ENCODE measurements at regions not wholly inside any gene's neighbourhood (a gene's known extent, or its start where the extent isn't known, plus 50 kb on each side); places are given as distances from the start of the nearest gene placed in this dataset.

DNA sequence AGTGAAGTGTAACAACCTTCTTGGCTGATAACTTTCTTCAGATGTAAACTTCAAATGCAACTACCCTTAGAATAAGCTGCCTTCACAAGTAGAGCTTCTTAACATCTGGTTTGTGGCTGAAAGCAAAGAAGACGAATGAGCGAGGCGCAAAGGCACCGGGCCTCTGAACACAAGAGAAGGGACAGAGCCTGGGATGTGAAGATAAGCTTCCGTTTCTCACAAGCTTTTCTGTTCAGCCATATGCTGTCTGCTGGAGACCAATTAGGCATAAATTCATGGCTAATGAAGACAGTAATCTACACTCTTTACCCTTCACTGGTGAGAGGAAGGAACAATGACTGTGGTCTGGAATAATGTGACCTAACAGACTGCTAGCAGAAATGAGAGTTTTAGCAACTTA is 195.2 kb downstream of the ATXN7L3B start:
- Histone ChIP-seq H3K27ac (ENCODE audit: extremely low read length, insufficient read depth, low read length) (no peak overlapping the region), H3K36me3 (replicated peaks in 1 of 2; ENCODE audit: control insufficient read depth in 1 of 2, insufficient read depth in 2 of 2, low read length in 2 of 2) (no peaks in the 10 kb centered on the region), H3K9me3 (ENCODE audit: low read length) (no peaks in the 10 kb centered on the region), H4K20me1 (ENCODE audit: insufficient read depth, low read length) (no peaks in the 10 kb centered on the region), H3K27me3 (ENCODE audit: control insufficient read depth in 1 of 2, insufficient read depth in 2 of 2, low read length in 2 of 2) (no peaks in the 10 kb centered on the region; a peak in 1 of 5 replicates), H3K4me3 (replicated peaks in 1 of 3; ENCODE audit: insufficient read depth in 1 of 3, low read depth in 2 of 3, low read length in 3 of 3) (no peak overlapping the region), H3K4me2 (ENCODE audit: low read depth, low read length) (no peak overlapping the region), H3K4me1 (ENCODE audit: insufficient read depth, low read length) (no peaks in the 10 kb centered on the region), H3K9ac (ENCODE audit: insufficient read depth, low read depth, low read length) (no peak overlapping the region), H2AFZ (ENCODE audit: low read length) (no peak overlapping the region), H3K79me2 (ENCODE audit: insufficient read depth, low read length) (no peaks in the 10 kb centered on the region)
- ATAC-seq (no peak), FAIRE-seq (no peak), DNase-seq (ENCODE audit: low spot score) (no peak)
- intact Hi-C loops (cut with micrococcal nuclease; ENCODE audit: unreplicated experiment) (no loop called here), in situ Hi-C loops (cut with HindIII; ENCODE audit: extremely low pct_ligation_motif_present, low pct_unique_long_range_greater_than_20kb) (no loop called here)
- ChIA-PET CTCF (ENCODE audit: low intra/inter-chr PET ratio, low total read pairs) (no interaction called here), POLR2A (no interaction called here)
- BruUV-seq (replicated peaks) = no TSS peak
- 5% methylated on average over 5 of the region's 5 CpGs for WGBS (ENCODE audit: low lambda C conversion rate)
- TF ChIP-seq, protein P1, sequence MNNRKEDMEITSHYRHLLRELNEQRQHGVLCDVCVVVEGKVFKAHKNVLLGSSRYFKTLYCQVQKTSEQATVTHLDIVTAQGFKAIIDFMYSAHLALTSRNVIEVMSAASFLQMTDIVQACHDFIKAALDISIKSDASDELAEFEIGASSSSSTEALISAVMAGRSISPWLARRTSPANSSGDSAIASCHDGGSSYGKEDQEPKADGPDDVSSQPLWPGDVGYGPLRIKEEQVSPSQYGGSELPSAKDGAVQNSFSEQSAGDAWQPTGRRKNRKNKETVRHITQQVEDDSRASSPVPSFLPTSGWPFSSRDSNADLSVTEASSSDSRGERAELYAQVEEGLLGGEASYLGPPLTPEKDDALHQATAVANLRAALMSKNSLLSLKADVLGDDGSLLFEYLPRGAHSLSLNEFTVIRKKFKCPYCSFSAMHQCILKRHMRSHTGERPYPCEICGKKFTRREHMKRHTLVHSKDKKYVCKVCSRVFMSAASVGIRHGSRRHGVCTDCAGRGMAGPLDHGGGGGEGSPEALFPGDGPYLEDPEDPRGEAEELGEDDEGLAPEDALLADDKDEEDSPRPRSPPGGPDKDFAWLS (CRISPR knock-in tag; IDR thresholded peaks at IDR 0.05; ENCODE audit: borderline replicate concordance) = no peak
- TF ChIP-seq, protein P2, sequence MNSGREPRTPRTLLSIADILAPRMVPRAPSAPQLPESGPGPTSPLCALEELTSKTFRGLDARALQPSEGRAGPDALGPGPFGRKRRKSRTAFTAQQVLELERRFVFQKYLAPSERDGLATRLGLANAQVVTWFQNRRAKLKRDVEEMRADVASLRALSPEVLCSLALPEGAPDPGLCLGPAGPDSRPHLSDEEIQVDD (CRISPR knock-in tag; IDR thresholded peaks at IDR 0.05; ENCODE audit: borderline replicate concordance) = no peak
- no peak for TF ChIP-seq REPIN1 (CRISPR knock-in tag; IDR thresholded peaks at IDR 0.05; ENCODE audit: borderline replicate concordance, low read depth)
- TF ChIP-seq TOPORS (CRISPR knock-in tag; IDR thresholded peaks at IDR 0.05) = no peak
- no peak for TF ChIP-seq BRCA1 (CRISPR knock-in tag; IDR thresholded peaks at IDR 0.05)
- no peak for TF ChIP-seq ZNF550 (CRISPR knock-in tag; IDR thresholded peaks at IDR 0.05; ENCODE audit: borderline replicate concordance)
- no peak for TF ChIP-seq NBN (conservative IDR thresholded peaks at IDR 0.05)
- TF ChIP-seq SIX1 (CRISPR knock-in tag; IDR thresholded peaks at IDR 0.05; ENCODE audit: borderline replicate concordance) = no peak
- TF ChIP-seq TCF12 (IDR thresholded peaks at IDR 0.05) = no peak
- TF ChIP-seq TCF12 (CRISPR knock-in tag; IDR thresholded peaks at IDR 0.05) = no peak
- TF ChIP-seq, protein P3, sequence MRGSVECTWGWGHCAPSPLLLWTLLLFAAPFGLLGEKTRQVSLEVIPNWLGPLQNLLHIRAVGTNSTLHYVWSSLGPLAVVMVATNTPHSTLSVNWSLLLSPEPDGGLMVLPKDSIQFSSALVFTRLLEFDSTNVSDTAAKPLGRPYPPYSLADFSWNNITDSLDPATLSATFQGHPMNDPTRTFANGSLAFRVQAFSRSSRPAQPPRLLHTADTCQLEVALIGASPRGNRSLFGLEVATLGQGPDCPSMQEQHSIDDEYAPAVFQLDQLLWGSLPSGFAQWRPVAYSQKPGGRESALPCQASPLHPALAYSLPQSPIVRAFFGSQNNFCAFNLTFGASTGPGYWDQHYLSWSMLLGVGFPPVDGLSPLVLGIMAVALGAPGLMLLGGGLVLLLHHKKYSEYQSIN (CRISPR knock-in tag; IDR thresholded peaks at IDR 0.05; ENCODE audit: borderline replicate concordance) = no peak
- TF ChIP-seq, protein P4, sequence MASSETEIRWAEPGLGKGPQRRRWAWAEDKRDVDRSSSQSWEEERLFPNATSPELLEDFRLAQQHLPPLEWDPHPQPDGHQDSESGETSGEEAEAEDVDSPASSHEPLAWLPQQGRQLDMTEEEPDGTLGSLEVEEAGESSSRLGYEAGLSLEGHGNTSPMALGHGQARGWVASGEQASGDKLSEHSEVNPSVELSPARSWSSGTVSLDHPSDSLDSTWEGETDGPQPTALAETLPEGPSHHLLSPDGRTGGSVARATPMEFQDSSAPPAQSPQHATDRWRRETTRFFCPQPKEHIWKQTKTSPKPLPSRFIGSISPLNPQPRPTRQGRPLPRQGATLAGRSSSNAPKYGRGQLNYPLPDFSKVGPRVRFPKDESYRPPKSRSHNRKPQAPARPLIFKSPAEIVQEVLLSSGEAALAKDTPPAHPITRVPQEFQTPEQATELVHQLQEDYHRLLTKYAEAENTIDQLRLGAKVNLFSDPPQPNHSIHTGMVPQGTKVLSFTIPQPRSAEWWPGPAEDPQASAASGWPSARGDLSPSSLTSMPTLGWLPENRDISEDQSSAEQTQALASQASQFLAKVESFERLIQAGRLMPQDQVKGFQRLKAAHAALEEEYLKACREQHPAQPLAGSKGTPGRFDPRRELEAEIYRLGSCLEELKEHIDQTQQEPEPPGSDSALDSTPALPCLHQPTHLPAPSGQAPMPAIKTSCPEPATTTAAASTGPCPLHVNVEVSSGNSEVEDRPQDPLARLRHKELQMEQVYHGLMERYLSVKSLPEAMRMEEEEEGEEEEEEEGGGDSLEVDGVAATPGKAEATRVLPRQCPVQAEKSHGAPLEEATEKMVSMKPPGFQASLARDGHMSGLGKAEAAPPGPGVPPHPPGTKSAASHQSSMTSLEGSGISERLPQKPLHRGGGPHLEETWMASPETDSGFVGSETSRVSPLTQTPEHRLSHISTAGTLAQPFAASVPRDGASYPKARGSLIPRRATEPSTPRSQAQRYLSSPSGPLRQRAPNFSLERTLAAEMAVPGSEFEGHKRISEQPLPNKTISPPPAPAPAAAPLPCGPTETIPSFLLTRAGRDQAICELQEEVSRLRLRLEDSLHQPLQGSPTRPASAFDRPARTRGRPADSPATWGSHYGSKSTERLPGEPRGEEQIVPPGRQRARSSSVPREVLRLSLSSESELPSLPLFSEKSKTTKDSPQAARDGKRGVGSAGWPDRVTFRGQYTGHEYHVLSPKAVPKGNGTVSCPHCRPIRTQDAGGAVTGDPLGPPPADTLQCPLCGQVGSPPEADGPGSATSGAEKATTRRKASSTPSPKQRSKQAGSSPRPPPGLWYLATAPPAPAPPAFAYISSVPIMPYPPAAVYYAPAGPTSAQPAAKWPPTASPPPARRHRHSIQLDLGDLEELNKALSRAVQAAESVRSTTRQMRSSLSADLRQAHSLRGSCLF (CRISPR knock-in tag; IDR thresholded peaks at IDR 0.05; ENCODE audit: borderline replicate concordance) = no peak
- no peak for TF ChIP-seq EEA1 (CRISPR knock-in tag; IDR thresholded peaks at IDR 0.05; ENCODE audit: borderline replicate concordance)
- no peak for TF ChIP-seq NR2F6 (IDR thresholded peaks at IDR 0.05)
- no peak for TF ChIP-seq NR2F6 (CRISPR knock-in tag; IDR thresholded peaks at IDR 0.05)
- no peak for TF ChIP-seq ERF (CRISPR knock-in tag; IDR thresholded peaks at IDR 0.05)
- no peak for TF ChIP-seq RBM39 (IDR thresholded peaks at IDR 0.05; ENCODE audit: low read depth, low read length, poor library complexity, severe bottlenecking)

Measured in HepG2 (cell line).